ENCODE measurements at regions not wholly inside any gene's neighbourhood (a gene's known extent, or its start where the extent isn't known, plus 50 kb on each side); places are given as distances from the start of the nearest gene placed in this dataset.

DNA sequence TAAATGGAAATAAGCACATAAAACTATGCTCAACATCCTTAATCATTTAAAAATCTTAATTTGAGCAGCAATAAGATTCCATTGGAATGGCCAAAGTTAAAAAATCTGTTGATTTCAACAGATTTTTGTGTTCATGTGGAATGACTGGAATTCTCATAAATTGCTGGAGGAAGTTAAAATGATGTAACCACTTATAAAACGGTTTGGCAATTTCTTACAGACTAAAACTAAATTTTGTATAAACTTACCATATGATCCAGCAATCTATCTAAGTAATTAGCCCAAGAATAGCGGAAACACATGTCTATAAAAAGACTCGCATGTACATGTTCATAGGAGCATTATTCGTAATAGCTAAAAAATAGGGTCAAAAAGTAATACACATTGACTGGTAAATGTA, 1713.6 kb downstream of the SI start:
- TF ChIP-seq POLR2A (IDR thresholded peaks at IDR 0.05; ENCODE audit: low read depth) (no peak), POLR2AphosphoS5 (IDR thresholded peaks at IDR 0.05) (no peak), EP300 (IDR thresholded peaks at IDR 0.05) (no peak)
- TF ChIP-seq, protein P1, sequence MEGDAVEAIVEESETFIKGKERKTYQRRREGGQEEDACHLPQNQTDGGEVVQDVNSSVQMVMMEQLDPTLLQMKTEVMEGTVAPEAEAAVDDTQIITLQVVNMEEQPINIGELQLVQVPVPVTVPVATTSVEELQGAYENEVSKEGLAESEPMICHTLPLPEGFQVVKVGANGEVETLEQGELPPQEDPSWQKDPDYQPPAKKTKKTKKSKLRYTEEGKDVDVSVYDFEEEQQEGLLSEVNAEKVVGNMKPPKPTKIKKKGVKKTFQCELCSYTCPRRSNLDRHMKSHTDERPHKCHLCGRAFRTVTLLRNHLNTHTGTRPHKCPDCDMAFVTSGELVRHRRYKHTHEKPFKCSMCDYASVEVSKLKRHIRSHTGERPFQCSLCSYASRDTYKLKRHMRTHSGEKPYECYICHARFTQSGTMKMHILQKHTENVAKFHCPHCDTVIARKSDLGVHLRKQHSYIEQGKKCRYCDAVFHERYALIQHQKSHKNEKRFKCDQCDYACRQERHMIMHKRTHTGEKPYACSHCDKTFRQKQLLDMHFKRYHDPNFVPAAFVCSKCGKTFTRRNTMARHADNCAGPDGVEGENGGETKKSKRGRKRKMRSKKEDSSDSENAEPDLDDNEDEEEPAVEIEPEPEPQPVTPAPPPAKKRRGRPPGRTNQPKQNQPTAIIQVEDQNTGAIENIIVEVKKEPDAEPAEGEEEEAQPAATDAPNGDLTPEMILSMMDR (IDR thresholded peaks at IDR 0.05) = no peak
